GM21526 (cell line): ENCODE measurements at regions not wholly inside any gene's neighbourhood (a gene's known extent, or its start where the extent isn't known, plus 50 kb on each side); places are given as distances from the start of the nearest gene placed in this dataset.

Experiments
- ATAC-seq: cut with Tn5 transposase; IDR thresholded peaks from one replicate; pipeline ENCODE4 v1.9.1; 2021; ENCODE audit warnings: moderate library complexity; ENCODE audit not compliant: unreplicated experiment, low FRiP score

DNA sequence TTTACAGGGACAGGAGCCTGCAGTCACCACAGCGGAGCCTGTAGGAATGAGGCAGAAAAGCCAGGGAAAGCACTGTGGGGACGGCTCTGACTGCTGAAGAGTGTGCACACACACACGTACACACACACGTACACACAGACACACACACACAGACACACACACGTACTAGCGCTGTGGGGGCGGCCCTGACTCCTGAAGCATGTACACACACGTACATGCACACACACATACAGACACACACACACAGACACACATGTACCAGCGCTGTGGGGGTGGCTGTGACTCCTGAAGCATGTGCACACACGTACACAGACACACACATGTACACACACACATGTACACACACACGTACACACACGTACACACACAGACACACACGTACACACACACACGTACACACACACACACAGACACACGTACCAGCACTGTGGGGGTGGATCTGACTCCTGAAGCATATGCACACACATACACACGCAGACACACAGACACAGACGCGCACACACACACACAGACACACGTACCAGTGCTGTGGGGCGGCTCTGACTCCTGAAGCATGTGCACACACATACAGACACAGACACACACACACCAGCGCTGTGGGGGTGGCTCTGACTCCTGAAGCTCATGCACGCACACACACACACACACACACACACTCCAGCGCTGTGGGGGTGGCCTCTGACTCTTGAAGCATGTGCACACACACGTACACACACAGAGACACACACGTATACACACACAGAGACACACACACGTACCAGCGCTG, 127.3 kb downstream of the DLL1 start:
- ATAC-seq: no peak

DNA sequence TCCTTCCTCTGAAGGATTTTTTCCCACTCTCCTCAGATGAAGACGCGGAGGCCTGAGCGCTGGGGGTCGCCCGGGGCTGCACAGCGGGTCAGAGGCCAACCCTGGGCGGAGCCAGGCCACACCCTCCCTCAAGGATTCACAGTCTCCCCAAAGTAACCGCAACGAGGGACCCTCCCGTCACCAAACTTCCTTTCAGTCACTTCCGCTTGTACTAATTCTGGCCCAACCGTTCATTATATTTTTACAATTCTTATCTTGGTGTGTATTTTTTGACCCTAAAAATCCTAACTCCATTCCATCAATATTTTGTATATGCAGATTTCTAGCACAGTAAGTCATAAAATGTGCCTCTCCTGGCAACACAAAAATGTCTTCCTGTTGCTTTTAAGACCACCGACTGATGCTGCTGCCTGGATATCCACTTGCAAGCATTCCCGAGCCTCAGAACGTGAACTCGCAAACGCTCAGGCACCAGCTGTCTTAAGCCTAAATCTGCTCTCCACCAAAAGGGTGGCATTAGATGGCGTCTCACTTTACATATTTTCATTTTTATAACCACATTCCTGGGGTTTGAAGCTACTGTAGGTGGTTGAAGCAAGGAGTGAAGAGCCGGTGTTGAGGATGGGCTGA, 128.0 kb downstream of the DLL1 start:
- ATAC-seq: no peak

DNA sequence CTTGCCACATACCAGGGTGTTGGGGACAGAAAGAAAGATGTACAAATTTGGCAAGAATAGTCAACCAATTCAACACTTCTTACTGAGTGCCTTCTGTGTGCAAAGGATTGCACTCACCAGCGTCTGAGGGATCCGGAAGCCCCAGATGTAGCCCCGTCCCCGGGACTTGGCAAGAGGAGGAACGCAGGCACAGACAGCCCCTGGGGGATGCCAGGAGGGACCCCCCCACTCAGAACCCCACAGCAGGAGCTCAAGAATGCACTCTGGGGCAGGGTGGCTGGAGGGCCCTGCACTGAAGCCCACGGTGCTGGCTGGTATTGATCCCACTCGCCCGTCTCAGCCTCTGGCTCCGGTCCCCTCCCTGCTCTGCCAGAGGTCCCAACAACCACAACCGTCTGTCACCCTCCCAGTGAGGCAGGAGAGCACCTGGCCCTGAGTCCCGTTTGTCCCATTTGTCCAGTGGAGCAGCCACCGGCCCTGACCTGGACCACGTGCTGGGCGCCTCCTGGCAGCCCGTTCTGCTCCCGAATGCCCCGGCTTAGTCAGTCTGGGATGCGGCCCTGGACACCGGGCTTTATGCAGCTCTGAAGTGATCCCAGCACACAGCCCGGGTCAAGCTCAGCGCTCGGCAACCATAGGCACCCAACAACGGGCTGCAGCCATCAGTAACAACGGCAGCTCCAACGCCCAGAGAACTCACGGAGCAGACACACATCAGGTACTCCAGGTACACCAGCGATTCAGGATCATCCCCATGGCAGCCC, 128.7 kb downstream of the DLL1 start:
- no peak for ATAC-seq

DNA sequence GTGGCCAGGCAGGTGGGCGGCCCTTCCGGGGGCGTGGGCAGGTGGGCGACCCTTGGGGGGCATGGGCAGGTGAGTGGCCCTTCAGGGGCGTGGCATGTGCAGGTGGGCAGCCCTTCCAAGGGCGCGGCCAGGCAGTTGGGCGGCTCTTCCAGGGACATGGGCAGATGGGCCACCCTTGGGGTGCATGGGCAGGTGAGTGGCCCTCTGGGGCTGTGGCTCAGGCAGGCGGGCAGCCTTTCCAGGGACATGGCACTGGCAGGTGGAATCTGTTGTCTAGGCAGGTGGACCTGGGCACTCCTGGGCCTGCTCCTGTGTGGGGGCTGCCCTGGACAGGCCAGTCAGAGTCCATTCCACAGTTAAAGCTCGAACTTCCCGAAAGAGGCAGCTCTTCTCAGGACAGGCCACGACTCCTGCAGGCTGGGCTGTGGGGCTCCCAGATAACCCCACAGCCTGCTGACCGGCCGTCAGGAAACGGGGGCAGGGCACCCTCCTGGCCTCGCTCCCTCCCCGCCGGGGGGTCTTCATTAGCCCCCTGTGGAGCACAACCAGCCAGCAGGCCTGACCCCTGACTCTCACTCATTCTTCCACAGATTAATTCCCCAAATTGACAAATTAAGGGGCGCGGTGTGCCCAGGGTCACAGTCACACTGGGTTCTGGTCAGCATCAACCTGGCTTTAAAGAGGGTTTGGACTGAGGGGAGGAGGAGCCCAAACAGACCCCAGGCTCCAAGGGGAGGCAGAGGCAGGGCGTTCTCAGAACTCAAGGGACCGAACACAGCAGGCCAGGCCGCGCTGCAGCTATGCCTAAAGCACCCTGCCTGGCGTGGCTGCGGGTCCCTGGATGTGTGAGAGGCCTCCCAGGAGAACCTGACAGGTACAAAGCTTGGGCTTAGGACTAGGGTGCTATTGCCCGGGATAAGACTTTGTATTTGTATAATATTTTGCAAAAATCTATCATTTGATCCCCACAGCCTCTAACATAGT, 130.0 kb downstream of the DLL1 start:
- ATAC-seq: no peak

DNA sequence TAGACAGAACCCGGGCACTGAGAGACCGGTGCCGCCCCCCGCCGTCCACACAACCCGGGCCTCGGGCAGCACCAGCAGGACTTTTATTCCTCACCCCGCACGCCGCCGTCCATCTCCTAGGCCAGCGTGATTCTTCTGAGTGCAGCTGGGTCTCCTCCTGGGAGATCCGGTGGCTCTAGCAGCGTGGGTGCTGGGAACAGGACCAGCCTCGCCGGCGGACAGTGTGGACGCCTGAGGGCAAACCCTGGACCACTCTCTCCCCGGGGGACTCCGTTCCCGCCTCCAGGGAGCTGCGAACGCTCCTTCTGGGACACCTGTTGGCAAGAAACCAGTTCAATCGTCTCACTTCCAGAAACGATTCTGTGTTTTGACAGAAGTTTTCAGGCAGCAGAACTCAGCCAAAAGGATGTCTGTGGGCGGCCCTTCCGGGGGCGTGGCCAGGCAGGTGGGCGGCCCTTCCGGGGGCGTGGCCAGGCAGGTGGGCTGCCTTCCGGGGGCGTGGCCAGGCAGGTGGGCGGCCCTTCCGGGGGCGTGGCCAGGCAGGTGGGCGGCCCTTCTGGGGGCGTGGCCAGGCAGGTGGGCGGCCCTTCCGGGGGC, 130.7 kb downstream of the DLL1 start:
- ATAC-seq: no peak

DNA sequence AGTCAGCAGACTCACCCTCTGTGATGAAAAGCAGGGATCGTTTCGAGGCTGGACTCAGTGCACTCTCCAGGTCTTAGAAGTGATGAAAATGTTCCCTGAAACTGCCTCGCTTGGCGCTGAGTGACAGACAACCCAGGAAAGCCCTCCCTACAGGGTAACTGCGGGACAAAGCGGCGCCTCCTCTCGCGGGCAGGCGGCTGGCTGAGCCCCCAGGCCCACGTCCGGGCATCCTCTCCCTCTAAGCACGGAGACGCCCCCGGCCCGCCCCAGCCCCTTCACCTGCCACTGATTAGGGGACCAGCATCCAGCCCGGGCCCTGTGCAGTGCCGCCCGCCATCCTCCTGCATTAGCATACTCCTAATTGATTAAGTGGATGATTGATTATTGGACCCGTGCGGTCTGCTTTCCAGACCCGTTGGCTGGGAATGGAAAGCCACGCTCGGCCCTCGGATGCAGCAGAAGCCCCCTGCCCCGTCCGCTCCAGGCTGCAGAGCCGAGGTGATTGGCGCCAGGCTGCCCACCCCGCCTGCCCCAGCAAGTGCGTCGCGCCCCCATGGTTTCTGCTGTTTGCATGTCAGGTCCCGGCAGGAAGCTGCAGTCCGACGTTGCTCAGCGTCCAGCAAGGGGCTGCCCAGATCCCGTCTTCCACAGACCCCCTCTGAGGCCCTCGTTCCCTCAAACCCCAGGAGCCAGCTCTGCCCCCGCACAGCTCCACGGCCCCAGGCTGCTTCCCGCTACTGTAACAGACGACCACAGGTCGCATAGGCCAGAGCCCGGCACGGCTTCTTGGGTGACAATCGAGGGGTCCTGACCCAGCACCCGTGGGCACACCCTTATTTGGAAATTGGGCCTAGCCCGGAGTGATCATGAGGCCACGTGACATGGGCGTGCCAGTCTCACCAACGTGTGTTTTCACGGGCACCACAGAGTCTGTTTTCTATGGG, 131.6 kb downstream of the DLL1 start:
- ATAC-seq: no peak

DNA sequence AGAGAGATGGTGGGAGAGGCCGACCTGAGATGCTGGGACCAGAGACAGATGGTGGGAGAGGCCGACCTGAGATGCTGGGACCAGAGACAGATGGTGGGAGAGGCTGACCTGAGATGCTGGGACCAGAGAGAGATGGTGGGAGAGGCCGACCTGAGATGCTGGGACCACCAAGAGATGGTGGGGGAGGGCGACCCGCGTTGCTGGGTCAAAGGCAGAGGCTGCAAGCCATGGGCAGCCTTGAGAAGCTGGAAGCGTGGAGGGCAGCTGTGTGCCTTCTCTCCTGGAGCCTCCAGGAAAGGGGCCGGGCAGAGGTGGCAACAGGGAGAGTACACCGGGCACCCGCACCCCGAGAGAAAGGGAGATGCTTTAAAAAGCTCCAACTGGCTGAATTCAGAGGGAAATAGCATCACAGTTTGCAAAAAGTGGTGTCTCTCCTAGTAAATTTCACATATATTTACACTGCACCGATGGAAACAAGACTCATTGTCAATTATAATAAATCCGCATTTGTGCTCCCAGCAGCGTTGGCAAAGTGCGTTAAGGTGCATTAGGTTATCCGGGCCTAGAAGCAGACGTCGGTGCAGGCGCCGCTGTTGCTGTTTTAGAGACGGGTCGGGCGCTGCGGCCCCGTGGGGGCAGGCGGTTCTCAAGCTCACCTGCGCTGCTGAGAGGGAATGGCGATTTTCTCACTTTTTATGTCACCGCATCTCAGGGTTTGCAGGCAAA, 132.4 kb downstream of the DLL1 start:
- no peak for ATAC-seq

DNA sequence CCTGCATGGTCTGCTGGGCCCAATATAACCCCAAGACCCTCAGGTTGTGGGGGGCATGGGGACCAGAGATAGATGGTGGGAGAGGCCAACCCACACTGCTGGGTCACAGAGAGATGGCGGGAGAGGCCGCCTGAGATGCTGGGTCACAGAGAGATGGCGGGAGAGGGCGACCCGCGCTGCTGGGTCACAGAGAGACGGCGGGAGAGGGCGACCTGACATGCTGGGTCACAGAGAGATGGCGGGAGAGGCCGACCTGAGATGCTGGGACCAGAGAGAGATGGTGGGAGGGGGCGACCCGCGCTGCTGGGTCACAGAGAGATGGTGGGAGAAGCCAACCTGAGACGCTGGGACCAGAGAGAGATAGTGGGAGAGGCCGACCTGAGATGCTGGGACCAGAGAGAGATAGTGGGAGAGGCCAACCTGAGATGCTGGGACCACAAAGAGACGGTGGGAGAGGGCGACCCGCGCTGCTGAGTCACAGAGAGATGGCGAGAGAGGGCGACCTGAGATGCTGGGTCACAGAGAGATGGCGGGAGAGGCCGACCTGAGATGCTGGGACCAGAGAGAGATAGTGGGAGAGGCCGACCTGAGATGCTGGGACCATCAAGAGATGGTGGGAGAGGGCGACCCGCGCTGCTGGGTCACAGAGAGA, 133.2 kb downstream of the DLL1 start:
- no peak for ATAC-seq

DNA sequence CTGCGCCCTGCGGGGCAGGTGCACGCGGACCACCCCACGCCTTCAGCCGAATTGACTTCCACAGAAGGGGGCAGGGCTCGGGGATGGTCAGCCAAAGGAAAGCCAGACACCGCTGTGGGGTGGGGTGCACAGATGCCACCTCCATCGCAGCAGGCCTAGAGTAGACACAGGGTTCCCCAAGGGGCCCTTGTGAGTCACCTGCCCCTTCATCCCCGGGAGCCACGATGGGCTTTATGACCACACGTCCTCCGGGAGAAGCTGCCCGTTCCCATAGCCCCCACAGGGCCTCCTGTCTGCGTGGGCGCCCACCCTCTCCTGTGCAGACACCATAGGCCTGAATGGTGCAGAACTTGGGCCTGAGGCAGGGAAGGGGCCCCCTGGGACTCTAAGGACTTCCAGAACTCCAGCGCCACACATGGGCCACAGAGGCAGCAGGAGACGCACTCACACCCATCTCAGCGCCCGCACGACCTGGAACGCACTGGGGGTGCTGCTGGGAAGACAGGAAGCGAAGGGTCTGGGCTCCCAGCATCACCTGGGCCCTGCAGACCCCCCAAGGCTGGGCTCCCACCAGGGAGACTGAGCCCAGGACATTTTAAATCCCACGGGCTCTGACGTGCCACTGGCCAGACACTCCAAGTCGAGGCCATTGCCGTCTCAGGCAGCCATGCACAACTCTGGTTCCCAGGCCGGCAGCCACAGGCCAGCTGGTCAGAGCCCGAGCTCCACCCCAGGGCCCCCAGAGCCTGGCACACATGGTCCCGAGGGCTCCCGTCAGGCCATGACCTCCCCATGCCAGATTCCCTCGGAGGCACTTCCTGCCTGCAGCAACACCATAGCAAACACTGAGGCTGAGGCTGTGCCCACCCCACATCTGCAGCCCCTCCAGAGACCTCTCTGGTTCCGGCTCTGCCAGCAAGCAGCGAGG, 134.2 kb downstream of the DLL1 start:
- no peak for ATAC-seq

DNA sequence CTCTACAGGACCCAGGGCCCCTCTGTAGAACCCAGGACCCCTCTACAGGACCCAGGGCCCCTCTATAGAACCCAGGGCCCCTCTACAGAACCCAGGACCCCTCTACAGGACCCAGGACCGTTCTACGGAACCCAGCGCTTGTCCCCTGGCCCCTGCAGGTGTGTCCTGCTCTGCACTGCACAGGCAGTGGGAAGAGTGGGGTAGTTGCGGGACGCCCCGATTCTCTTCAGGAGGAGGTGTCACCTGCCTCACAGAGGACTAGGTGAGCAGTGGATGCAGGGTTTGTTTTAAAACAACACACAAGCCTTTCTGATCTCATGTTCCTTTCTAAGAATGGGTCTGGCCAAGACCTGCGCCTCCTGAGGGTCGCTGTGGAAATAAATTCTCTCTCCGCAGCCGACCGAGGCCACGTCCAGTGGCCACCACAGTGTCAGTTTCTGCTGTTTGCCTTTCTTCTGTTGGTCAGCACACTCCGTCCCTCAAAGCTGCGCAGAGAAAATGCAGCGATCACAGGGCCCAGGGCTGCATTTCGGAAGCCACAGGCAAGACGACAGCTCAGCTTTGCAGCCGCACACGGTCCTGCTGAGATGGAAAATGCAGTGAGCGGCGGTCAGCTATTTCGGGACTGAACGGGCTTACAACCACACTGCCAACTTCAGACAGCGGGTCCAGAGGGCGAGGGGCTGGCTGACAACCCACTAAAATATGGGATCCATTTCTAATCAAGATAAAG, 135.2 kb downstream of the DLL1 start:
- ATAC-seq: no peak

DNA sequence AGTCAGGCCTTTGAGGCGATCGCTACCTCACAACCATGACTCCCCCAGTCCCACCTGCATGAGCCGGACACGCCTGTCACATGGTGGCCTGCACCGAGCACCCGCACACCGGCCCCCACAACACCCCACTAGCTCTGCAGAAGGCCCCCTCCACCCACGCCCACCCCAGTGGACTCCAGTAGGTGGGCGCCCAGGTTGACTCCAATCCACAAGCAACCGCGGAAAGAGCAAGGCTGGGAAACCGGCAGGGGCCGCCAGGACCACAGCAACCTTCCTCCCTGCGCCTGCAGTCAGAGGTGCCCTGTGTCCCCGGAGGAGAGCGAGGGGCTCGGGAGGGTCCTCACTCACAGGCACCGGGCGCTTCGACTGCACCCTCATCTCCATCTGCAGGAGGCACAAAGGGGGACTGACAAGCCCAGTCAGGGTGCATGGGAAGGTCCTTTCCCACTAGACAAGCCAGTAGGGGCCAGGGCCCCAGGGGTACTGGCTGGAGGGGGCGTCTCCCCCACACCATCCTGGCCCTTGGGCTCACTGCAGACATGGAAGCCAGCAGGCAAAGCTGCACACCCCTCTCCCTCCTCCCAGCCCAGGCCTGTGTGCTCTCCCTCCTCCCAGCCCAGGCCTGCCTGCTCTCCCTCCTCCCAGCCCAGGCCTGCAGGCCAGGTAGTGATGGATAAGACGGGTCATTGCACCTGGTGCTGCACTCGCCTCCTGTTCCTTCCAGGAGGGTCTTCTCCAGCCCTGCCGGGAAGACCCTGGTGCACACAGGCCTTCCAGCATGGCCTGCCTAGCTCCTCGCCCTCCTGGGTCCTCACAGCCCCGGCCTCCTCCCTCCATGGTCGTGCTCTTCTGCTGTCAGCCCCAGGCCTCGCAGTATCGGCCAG, 137.2 kb downstream of the DLL1 start:
- no peak for ATAC-seq

DNA sequence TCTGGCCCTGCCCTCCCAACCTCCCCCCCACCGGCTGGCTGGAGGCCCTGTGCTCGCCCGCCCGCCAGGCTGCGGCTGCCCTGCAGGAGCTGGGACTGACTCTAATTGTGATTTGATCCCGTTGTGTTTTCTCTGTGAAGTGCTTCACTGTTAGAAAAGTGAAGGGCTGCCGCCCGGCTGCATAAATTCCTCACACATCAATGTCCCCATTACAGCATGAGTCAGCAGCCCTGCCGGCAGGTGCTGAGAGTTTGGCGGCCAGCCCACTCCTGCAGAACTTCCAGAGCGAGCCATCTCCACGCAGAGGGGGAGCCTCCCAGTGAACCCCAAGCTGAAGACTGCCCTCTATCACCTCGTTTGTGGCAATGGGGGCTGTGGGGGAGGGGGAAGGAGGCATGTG, 137.9 kb downstream of the DLL1 start:
- ATAC-seq: no peak

DNA sequence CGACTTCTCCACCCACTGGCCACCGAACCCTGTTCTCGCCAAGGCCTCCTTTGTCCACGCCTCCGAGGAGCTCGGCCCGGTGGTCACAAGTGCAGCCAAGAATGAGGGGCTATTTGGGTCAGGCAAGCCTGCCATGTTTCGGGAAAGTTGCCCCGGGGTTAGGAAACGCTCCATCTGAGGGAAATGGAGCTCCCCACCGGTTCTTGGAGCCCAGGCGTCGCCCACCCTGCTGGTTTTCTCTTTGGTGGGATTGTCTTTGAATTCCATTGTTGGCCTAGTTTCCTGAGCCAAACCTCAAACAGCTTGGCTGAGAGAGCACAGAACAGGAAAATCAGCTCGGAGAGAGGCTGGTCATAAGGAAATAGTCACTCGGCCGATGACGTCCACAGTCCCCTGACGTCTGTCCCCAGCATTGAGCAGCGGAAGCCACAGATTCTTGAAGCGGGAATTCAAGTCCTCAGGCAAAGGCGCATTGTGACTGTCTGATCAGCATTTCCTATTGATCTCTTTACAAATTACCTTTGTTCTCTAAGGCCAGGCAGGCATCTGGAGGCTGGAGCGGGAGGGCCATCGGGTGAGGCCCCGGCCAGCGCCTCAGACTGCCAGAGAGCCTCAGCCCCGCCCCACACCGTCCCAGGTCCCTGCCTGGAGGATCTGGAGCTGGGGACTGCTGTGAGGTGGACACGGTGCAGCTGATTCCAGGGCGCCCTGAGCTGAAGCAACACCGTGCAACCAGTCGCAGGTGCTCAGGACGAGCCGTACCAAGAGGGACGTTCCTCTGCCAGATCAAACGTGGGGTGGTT, 138.6 kb downstream of the DLL1 start:
- ATAC-seq: no peak

DNA sequence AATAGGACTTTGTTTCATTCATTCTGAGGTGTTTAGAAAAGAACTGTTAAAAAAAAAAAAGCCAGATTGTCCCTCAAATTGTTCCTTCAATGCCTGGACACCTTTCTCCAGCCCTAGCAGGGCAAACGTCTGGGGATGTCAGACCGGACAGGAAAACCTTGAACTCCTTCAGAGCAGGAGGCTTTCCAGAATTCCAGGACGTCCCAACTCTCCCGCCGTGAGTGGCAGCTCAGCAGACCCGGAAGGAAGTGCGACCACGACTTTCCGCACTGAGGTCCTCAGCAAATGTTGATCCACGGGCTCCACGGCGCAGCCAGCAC, 139.1 kb downstream of the DLL1 start:
- no peak for ATAC-seq
